IPS DF 6.9 (cell line): ENCODE measurements at regions not wholly inside any gene's neighbourhood (a gene's known extent, or its start where the extent isn't known, plus 50 kb on each side); places are given as distances from the start of the nearest gene placed in this dataset.
A peak's percentile ranks its signal among the peaks of the same experiment; 100 is the strongest.

Experiments
- DNase-seq: peaks from one replicate; pipeline ENCODE4 v3.0.0-alpha.2; 2013; ENCODE audit warnings: low read depth, low spot score
- H3K27ac ChIP-seq: one replicate; pipeline ENCODE4 v1.5.1; 2013; ENCODE audit warnings: low read length, control low read depth
- H3K27me3 ChIP-seq: 2 replicates; pipeline ENCODE4 v1.6.1; 2013; ENCODE audit warnings: mild to moderate bottlenecking, low read length; ENCODE audit not compliant: control insufficient read depth, insufficient read depth
- H3K36me3 ChIP-seq: 2 replicates; pipeline ENCODE4 v1.6.1; 2013; ENCODE audit warnings: low read length; ENCODE audit not compliant: control insufficient read depth, insufficient read depth
- H3K4me1 ChIP-seq: 2 replicates; pipeline ENCODE4 v1.6.1; 2013; ENCODE audit warnings: low read length; ENCODE audit not compliant: control insufficient read depth, insufficient read depth
- H3K4me3 ChIP-seq: 2 replicates; pipeline ENCODE4 v1.5.1; 2013; ENCODE audit warnings: mild to moderate bottlenecking, low read length
- H3K9me3 ChIP-seq: 2 replicates; pipeline ENCODE4 v1.6.1; 2013; ENCODE audit warnings: low read length, inconsistent platforms; ENCODE audit not compliant: control insufficient read depth, insufficient read depth
- WGBS: extraction: QIAGEN DNeasy Blood & Tissue Kit; methylation state at CpG from one replicate; pipeline ENCODE4 v1.1.7; 2013; ENCODE audit warnings: mixed read lengths, missing lambda C conversion rate; ENCODE audit not compliant: insufficient read length, insufficient coverage; 5-methylcytosine and 5-hydroxymethylcytosine counted together

- no peaks in the 10 kb centered on the region for H3K27me3 ChIP-seq
- no CpG with 5 or more reads among the region's 1 CpG for WGBS
- H3K36me3 ChIP-seq = no peaks in the 10 kb centered on the region
- no peak for DNase-seq
- no peak overlapping the region for H3K4me3 ChIP-seq
- H3K9me3 ChIP-seq = no peaks in the 10 kb centered on the region
- H3K27ac ChIP-seq = no peak overlapping the region
- H3K4me1 ChIP-seq = no peaks in the 10 kb centered on the region
These were observed 156.5 kb upstream of the GHITM start for GRCh38 chr10:83982812-83983211.

GRCh38 chr10:83983578-83984255, 155.6 kb upstream of the GHITM start:
- no CpG with 5 or more reads among the region's 4 CpGs for WGBS
- Histone ChIP-seq H3K27ac (no peak overlapping the region), H3K27me3 (no peaks in the 10 kb centered on the region), H3K4me1 (no peaks in the 10 kb centered on the region), H3K9me3 (no peaks in the 10 kb centered on the region), H3K36me3 (no peaks in the 10 kb centered on the region), H3K4me3 (no peak overlapping the region)
- no peak for DNase-seq

- Histone ChIP-seq H3K9me3 (no peaks in the 10 kb centered on the region), H3K4me3 (no peak overlapping the region), H3K27ac (no peak overlapping the region), H3K36me3 (no peaks in the 10 kb centered on the region), H3K27me3 (no peaks in the 10 kb centered on the region), H3K4me1 (no peaks in the 10 kb centered on the region)
- no peak for DNase-seq
These were observed 155.1 kb upstream of the GHITM start for GRCh38 chr10:83984256-83984640.

- Histone ChIP-seq H3K4me1 (no peaks in the 10 kb centered on the region), H3K36me3 (no peaks in the 10 kb centered on the region), H3K27ac (no peak overlapping the region), H3K9me3 (no peaks in the 10 kb centered on the region), H3K27me3 (no peaks in the 10 kb centered on the region), H3K4me3 (no peak overlapping the region)
- DNase-seq = no peak
- no CpG with 5 or more reads among the region's 1 CpG for whole genome bisulfite sequencing
These were observed 152.5 kb upstream of the GHITM start for GRCh38 chr10:83986800-83987199.

- Histone ChIP-seq H3K27me3 (no peaks in the 10 kb centered on the region), H3K4me1 (0 out of 2 replicates have a peak, but pooled peaks cover 1% of the 10 kb centered on the region), H3K4me3 (no peak overlapping the region), H3K27ac (no peak overlapping the region), H3K36me3 (no peaks in the 10 kb centered on the region), H3K9me3 (no peaks in the 10 kb centered on the region)
- DNase-seq = no peak
- no CpG with 5 or more reads among the region's 1 CpG for WGBS
These were observed 152.1 kb upstream of the GHITM start for GRCh38 chr10:83987216-83987615.

GRCh38 chr10:83988435-83988834, 150.9 kb upstream of the GHITM start:
- Histone ChIP-seq H3K4me1 (0 out of 2 replicates have a peak, but pooled peaks cover 2% of the 10 kb centered on the region), H3K36me3 (no peaks in the 10 kb centered on the region), H3K9me3 (no peaks in the 10 kb centered on the region), H3K4me3 (no peak overlapping the region), H3K27ac (no peak overlapping the region), H3K27me3 (no peaks in the 10 kb centered on the region)
- no CpG with 5 or more reads among the region's 1 CpG for WGBS
- DNase-seq = no peak

- Histone ChIP-seq H3K27me3 (no peaks in the 10 kb centered on the region), H3K9me3 (no peaks in the 10 kb centered on the region), H3K27ac (no peak overlapping the region), H3K4me3 (no peak overlapping the region), H3K36me3 (no peaks in the 10 kb centered on the region), H3K4me1 (0 out of 2 replicates have a peak, but pooled peaks cover 2% of the 10 kb centered on the region)
- WGBS = no CpG with 5 or more reads among the region's 3 CpGs
- no peak for DNase-seq
These were observed 149.2 kb upstream of the GHITM start for GRCh38 chr10:83990126-83990525.

- no peak overlapping the region for H3K27ac ChIP-seq
These were observed 147.1 kb upstream of the GHITM start for GRCh38 chr10:83991986-83992753.

GRCh38 chr10:83994325-83994724, 145.0 kb upstream of the GHITM start:
- no peaks in the 10 kb centered on the region for H3K36me3 ChIP-seq
- no peaks in the 10 kb centered on the region for H3K9me3 ChIP-seq
- no peak overlapping the region for H3K4me3 ChIP-seq
- no CpG with 5 or more reads among the region's 3 CpGs for WGBS
- H3K4me1 ChIP-seq = 0 out of 2 replicates have a peak, but pooled peaks cover 2% of the 10 kb centered on the region
- no peaks in the 10 kb centered on the region for H3K27me3 ChIP-seq
- H3K27ac ChIP-seq = no peak overlapping the region
- no peak for DNase-seq

More at GRCh38 chr10:83991986-83992753, 147.1 kb upstream of the GHITM start:
- H3K36me3 ChIP-seq = no peaks in the 10 kb centered on the region
- peak; percentile 20 for DNase-seq
- 0 out of 2 replicates have a peak, but pooled peaks cover 2% of the 10 kb centered on the region for H3K4me1 ChIP-seq
- H3K9me3 ChIP-seq = no peaks in the 10 kb centered on the region
- H3K4me3 ChIP-seq = no peak overlapping the region
- no peaks in the 10 kb centered on the region for H3K27me3 ChIP-seq
- WGBS = no CpG with 5 or more reads among the region's 7 CpGs

- Histone ChIP-seq H3K4me1 (0 out of 2 replicates have a peak, but pooled peaks cover 2% of the 10 kb centered on the region), H3K4me3 (no peak overlapping the region), H3K9me3 (no peaks in the 10 kb centered on the region), H3K36me3 (no peaks in the 10 kb centered on the region), H3K27me3 (no peaks in the 10 kb centered on the region), H3K27ac (no peak overlapping the region)
- no peak for DNase-seq
- no CpG with 5 or more reads among the region's 4 CpGs for WGBS
These were observed 143.5 kb upstream of the GHITM start for GRCh38 chr10:83995738-83996331.
